T-helper 17 cell (primary cell): ENCODE measurements at regions not wholly inside any gene's neighbourhood (a gene's known extent, or its start where the extent isn't known, plus 50 kb on each side); places are given as distances from the start of the nearest gene placed in this dataset.

Experiments used
- ATAC-seq: fragments of 150-1000 bp; cut with Tn5 transposase; 2 replicates; pipeline ENCODE4 v1.10.0; 2021; ENCODE audit warnings: mild to moderate bottlenecking, moderate library complexity
- DNase-seq, 3 donors: peaks; one replicate each; pipeline versions ENCODE4 v3.0.0 to v3.0.0-alpha.2; 2020 to 2021
- H3K9me3 ChIP-seq: one replicate; pipeline ENCODE4 v1.7.0; 2013; ENCODE audit warnings: low read length, mild to moderate bottlenecking; ENCODE audit not compliant: control insufficient read depth, poor library complexity, severe bottlenecking
- H3K27ac Mint-ChIP-seq: one replicate; pipeline ENCODE4 v1.8.0; 2022; ENCODE audit warnings: mild to moderate bottlenecking, moderate library complexity, mixed read lengths
- H3K27me3 Mint-ChIP-seq: one replicate; pipeline ENCODE4 v1.8.0; 2022; ENCODE audit warnings: mixed read lengths
- H3K36me3 Mint-ChIP-seq: one replicate; pipeline ENCODE4 v1.8.0; 2022; ENCODE audit warnings: low read depth, mixed read lengths
- H3K4me1 Mint-ChIP-seq: one replicate; pipeline ENCODE4 v1.8.0; 2022; ENCODE audit warnings: mild to moderate bottlenecking, mixed read lengths
- H3K4me3 Mint-ChIP-seq: one replicate; pipeline ENCODE4 v1.8.0; 2022; ENCODE audit warnings: mild to moderate bottlenecking, moderate library complexity, mixed read lengths

DNA sequence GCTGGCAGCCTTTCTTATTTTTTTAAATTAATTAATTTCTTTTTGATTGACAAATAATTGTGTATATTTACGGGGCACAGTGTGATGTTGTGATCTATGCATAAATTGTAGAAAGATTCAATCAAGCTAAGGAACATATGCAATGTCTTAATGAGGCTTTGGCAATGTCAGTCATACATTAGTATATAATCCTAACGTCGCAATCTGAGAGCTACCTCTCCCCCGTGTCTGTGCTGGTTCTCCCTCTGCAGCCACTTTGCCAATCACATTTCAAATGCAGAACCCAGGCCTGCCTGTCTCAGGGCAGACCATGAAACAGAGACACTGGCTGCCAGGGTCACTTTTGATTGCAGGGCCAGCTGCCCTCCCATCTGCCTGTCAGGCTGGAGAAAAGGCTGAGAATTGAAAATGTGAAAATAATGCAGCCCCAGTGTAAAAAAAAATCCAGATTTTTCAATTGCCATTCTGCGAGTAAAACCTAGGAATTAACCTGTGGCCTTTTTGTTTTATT lies 56.3 kb downstream of the SLC24A2 start:
- Mint-ChIP-seq H3K4me3 (no peak overlapping the region), H3K36me3 (no peaks in the 10 kb centered on the region), H3K27me3 (no peaks in the 10 kb centered on the region), H3K27ac (no peak overlapping the region), H3K4me1 (no peaks in the 10 kb centered on the region)
- DNase-seq (no peak), ATAC-seq (no peak)
- H3K9me3 ChIP-seq: no peaks in the 10 kb centered on the region

- Mint-ChIP-seq H3K27me3 (peaks cover 5% of the 10 kb centered on the region), H3K4me1 (no peaks in the 10 kb centered on the region), H3K4me3 (no peak overlapping the region), H3K27ac (no peak overlapping the region), H3K36me3 (no peaks in the 10 kb centered on the region)
- DNase-seq: no peak
- H3K9me3 ChIP-seq: no peaks in the 10 kb centered on the region
- ATAC-seq: no peak
Measured at GRCh38 chr9:19728101-19728500, 60.7 kb downstream of the SLC24A2 start.

DNA sequence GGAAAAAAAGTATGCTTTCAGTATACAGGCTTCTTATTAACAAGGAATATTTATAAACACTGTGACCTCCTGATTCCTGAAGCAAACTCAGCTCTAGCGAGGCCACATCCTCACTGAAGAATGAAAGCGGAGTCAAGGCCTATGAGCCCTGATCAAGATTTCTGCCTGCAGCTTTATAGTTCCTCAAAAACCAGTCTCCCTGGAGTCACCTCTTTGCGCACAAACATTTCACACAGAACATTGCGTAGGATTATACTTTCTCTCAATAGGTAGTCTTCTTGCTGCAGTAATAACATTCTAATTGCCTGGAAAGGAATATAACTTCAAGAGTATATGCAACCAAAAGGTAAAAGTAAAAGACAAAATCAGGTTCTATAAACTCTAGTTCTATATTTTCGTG lies 62.9 kb downstream of the SLC24A2 start:
- no peaks in the 10 kb centered on the region for H3K9me3 ChIP-seq
- no peak for DNase-seq
- no peak for ATAC-seq
- Mint-ChIP-seq H3K4me1 (no peaks in the 10 kb centered on the region), H3K27me3 (peaks cover 5% of the 10 kb centered on the region), H3K27ac (no peak overlapping the region), H3K4me3 (no peak overlapping the region), H3K36me3 (no peaks in the 10 kb centered on the region)

- H3K4me1 Mint-ChIP-seq: no peaks in the 10 kb centered on the region
- DNase-seq (no peak), ATAC-seq (no peak)
- no peaks in the 10 kb centered on the region for H3K36me3 Mint-ChIP-seq
- no peaks in the 10 kb centered on the region for H3K9me3 ChIP-seq
- no peak overlapping the region for H3K4me3 Mint-ChIP-seq
- no peak overlapping the region for H3K27ac Mint-ChIP-seq
- H3K27me3 Mint-ChIP-seq: no peaks in the 10 kb centered on the region
Measured at GRCh38 chr9:19720377-19720776, 68.5 kb downstream of the SLC24A2 start.

GRCh38 chr9:19703702-19704101 lies 85.1 kb downstream of the SLC24A2 start:
- peaks cover 5% of the 10 kb centered on the region for H3K27me3 Mint-ChIP-seq
- H3K9me3 ChIP-seq: no peaks in the 10 kb centered on the region
- DNase-seq: no peak
- no peak for ATAC-seq
- H3K36me3 Mint-ChIP-seq: no peaks in the 10 kb centered on the region
- no peaks in the 10 kb centered on the region for H3K4me1 Mint-ChIP-seq
- no peak overlapping the region for H3K27ac Mint-ChIP-seq
- no peak overlapping the region for H3K4me3 Mint-ChIP-seq

- H3K27me3 Mint-ChIP-seq: peaks cover 8% of the 10 kb centered on the region
- H3K36me3 Mint-ChIP-seq: no peaks in the 10 kb centered on the region
- H3K9me3 ChIP-seq: no peaks in the 10 kb centered on the region
- no peak overlapping the region for H3K27ac Mint-ChIP-seq
- no peak for DNase-seq
- H3K4me3 Mint-ChIP-seq: no peak overlapping the region
- no peaks in the 10 kb centered on the region for H3K4me1 Mint-ChIP-seq
- no peak for ATAC-seq
Measured at GRCh38 chr9:19701991-19702390, 86.8 kb downstream of the SLC24A2 start.

GRCh38 chr9:19701274-19701673 lies 87.6 kb downstream of the SLC24A2 start:
- H3K4me3 Mint-ChIP-seq: no peak overlapping the region
- no peaks in the 10 kb centered on the region for H3K9me3 ChIP-seq
- H3K36me3 Mint-ChIP-seq: no peaks in the 10 kb centered on the region
- ATAC-seq (no peak), DNase-seq (no peak)
- H3K4me1 Mint-ChIP-seq: no peaks in the 10 kb centered on the region
- peaks cover 8% of the 10 kb centered on the region for H3K27me3 Mint-ChIP-seq
- H3K27ac Mint-ChIP-seq: no peak overlapping the region

DNA sequence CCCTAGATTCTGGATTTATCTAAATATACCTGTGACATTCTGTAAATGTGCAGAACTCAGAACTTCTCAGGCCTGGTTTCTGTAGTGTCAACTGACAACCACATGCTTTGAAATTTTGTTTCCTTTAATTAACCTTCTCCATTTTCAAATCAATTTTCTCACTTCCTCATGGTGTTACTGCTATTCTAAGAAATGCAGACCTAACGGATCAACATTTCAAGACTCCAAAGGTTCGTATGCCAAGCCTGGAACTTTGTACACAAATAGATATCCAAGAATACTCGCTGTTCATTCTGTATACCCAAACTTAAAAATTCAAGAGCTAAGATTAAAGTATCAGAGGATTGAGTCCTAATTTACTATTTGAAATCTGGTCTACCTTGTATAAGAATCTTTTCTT lies 88.1 kb downstream of the SLC24A2 start:
- Mint-ChIP-seq H3K36me3 (no peaks in the 10 kb centered on the region), H3K4me1 (no peaks in the 10 kb centered on the region), H3K27ac (no peak overlapping the region), H3K4me3 (no peak overlapping the region), H3K27me3 (peaks cover 8% of the 10 kb centered on the region)
- no peaks in the 10 kb centered on the region for H3K9me3 ChIP-seq
- no peak for ATAC-seq
- DNase-seq: no peak

DNA sequence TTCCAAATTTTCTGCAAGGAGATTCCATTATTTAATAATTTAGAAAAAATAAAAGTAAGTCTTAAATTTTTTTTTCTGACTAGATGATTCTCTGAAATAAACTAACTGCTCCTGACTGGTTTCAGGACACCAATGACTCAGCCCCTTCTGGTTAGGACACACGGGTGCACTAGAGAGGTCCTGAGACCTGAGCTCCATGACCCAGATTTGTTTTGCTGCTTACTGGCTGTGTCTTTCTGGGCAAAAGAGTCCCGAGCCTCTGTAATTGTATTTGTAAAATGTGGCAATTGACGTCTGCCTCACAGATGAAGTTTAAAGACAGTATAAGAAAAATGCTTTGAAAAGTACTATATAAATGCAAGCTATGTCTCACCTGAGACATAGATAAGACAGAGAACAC lies 89.1 kb downstream of the SLC24A2 start:
- ATAC-seq: no peak
- H3K4me3 Mint-ChIP-seq: no peak overlapping the region

DNA sequence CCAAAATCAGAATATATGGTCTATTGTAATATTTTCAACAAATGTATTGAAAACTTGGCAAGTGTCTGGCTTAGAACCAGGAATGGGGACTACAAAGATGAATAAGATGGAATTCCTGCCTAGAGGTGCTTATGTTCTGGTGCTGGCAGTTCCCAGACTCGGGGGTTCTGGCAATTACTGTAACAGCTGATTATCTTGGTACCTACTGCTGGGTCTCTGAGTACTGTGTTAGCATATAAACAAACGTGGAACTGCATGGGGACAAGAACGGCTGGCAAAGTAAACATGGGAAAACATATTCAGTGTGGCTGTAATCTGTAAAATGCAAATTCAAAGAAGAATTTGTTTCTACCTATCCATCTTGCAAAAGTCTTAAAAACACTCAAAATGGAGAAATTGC lies 89.9 kb downstream of the SLC24A2 start:
- no peak overlapping the region for H3K27ac Mint-ChIP-seq

More for the DNA sequence above, 89.1 kb downstream of the SLC24A2 start:
- H3K9me3 ChIP-seq: no peaks in the 10 kb centered on the region
- H3K27me3 Mint-ChIP-seq: peaks cover 8% of the 10 kb centered on the region
- no peaks in the 10 kb centered on the region for H3K4me1 Mint-ChIP-seq
- H3K27ac Mint-ChIP-seq: no peak overlapping the region
- H3K36me3 Mint-ChIP-seq: no peaks in the 10 kb centered on the region
- DNase-seq: no peak

GRCh38 chr9:19694601-19695000 lies 94.2 kb downstream of the SLC24A2 start:
- no peak for ATAC-seq

More for the DNA sequence above, 89.9 kb downstream of the SLC24A2 start:
- Mint-ChIP-seq H3K36me3 (no peaks in the 10 kb centered on the region), H3K27me3 (peaks cover 8% of the 10 kb centered on the region), H3K4me1 (no peaks in the 10 kb centered on the region), H3K4me3 (no peak overlapping the region)
- DNase-seq: no peak
- no peaks in the 10 kb centered on the region for H3K9me3 ChIP-seq
- ATAC-seq: no peak

DNA sequence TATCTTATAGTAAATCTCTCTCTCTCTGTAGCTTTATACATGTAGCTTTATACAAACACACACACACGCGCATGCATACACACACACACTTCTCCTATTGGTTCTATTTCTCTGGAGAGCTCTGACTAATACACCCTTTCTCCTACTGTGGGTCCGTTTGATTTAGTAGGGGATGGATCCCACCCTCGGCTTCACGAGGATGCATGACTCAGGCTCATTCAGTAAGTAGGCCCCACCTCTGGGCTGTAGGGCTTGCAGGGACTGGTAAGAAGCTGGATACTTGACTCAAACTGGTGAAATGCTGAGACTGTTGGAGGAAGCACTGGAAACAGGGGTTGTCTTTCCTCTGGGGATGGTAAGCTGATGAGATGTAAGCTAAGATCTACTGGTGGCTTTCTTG lies 98.7 kb downstream of the SLC24A2 start:
- Mint-ChIP-seq H3K27ac (no peak overlapping the region), H3K4me3 (no peak overlapping the region), H3K36me3 (no peaks in the 10 kb centered on the region), H3K4me1 (no peaks in the 10 kb centered on the region), H3K27me3 (no peaks in the 10 kb centered on the region)
- ATAC-seq (no peak), DNase-seq (no peak)
- H3K9me3 ChIP-seq: no peaks in the 10 kb centered on the region

More at GRCh38 chr9:19694601-19695000, 94.2 kb downstream of the SLC24A2 start:
- H3K9me3 ChIP-seq: no peaks in the 10 kb centered on the region
- H3K4me3 Mint-ChIP-seq: no peak overlapping the region
- no peaks in the 10 kb centered on the region for H3K4me1 Mint-ChIP-seq
- DNase-seq: no peak
- no peaks in the 10 kb centered on the region for H3K36me3 Mint-ChIP-seq
- no peak overlapping the region for H3K27ac Mint-ChIP-seq
- peaks cover 8% of the 10 kb centered on the region for H3K27me3 Mint-ChIP-seq

GRCh38 chr9:19689328-19690101 lies 99.3 kb downstream of the SLC24A2 start:
- Mint-ChIP-seq H3K27me3 (no peaks in the 10 kb centered on the region), H3K4me3 (no peak overlapping the region), H3K27ac (no peak overlapping the region), H3K36me3 (no peaks in the 10 kb centered on the region), H3K4me1 (no peaks in the 10 kb centered on the region)
- DNase-seq (no peak), ATAC-seq (no peak)
- H3K9me3 ChIP-seq: no peaks in the 10 kb centered on the region

- H3K36me3 Mint-ChIP-seq: no peaks in the 10 kb centered on the region
- H3K4me3 Mint-ChIP-seq: no peak overlapping the region
- no peak overlapping the region for H3K27ac Mint-ChIP-seq
- H3K4me1 Mint-ChIP-seq: no peaks in the 10 kb centered on the region
- H3K27me3 Mint-ChIP-seq: no peaks in the 10 kb centered on the region
- DNase-seq (no peak), ATAC-seq (no peak)
- no peaks in the 10 kb centered on the region for H3K9me3 ChIP-seq
Measured at GRCh38 chr9:19683715-19684114, 105.1 kb downstream of the SLC24A2 start.
